SK-N-MC (cell line): ENCODE measurements at regions not wholly inside any gene's neighbourhood (a gene's known extent, or its start where the extent isn't known, plus 50 kb on each side); places are given as distances from the start of the nearest gene placed in this dataset.
"Not testable (repeated sequence)": the region's sequence is repeated elsewhere in the genome, so short reads cannot be mapped to it uniquely, and the experiment has no call there.

Experiments
- DNase-seq: peaks from one replicate; pipeline ENCODE4 v3.0.0-alpha.2; 2011; ENCODE audit warnings: low read depth, low spot score
- H3K27ac ChIP-seq: fragments of 200-600 bp; sonication (generic); 2 replicates; pipeline ENCODE4 v1.5.1; 2016; ENCODE audit warnings: mixed run types
- H3K36me3 ChIP-seq: fragments of 200-600 bp; sonication (generic); 2 replicates; pipeline ENCODE4 v1.6.1; 2017; ENCODE audit warnings: antibody characterized with exemption, low read length, mixed read lengths; ENCODE audit not compliant: insufficient read depth
- H3K4me3 ChIP-seq: fragments of 200-600 bp; sonication (generic); 2 replicates; pipeline ENCODE4 v1.5.1; 2016
- H3K9ac ChIP-seq: fragments of 200-600 bp; sonication (generic); 2 replicates; pipeline ENCODE4 v1.8.0; 2017; ENCODE audit warnings: mixed run types, mixed read lengths; ENCODE audit not compliant: insufficient read length
- H3K9me3 ChIP-seq: fragments of 200-600 bp; sonication (generic); 2 replicates; pipeline ENCODE4 v1.6.1; 2017; ENCODE audit warnings: low read depth, mild to moderate bottlenecking, antibody characterized with exemption, low read length, moderate library complexity, mixed read lengths

- not testable (repeated sequence) for H3K9ac ChIP-seq, H3K27ac ChIP-seq, H3K4me3 ChIP-seq, H3K9me3 ChIP-seq, H3K36me3 ChIP-seq, DNase-seq
Measured at GRCh38 chr1:234796438-234796792, 186.4 kb upstream of the IRF2BP2 start.

- not testable (repeated sequence) for H3K36me3 ChIP-seq, H3K4me3 ChIP-seq, DNase-seq, H3K9me3 ChIP-seq, H3K9ac ChIP-seq, H3K27ac ChIP-seq
Measured at GRCh38 chr1:234795711-234796437, 185.9 kb upstream of the IRF2BP2 start.

GRCh38 chr1:234795007-234795406, 185.0 kb upstream of the IRF2BP2 start:
- H3K27ac ChIP-seq, H3K9ac ChIP-seq, DNase-seq: not testable (repeated sequence)

GRCh38 chr1:234794452-234794851, 184.5 kb upstream of the IRF2BP2 start:
- not testable (repeated sequence) for H3K27ac ChIP-seq, H3K4me3 ChIP-seq, H3K9me3 ChIP-seq, H3K9ac ChIP-seq, DNase-seq, H3K36me3 ChIP-seq

More at GRCh38 chr1:234795007-234795406, 185.0 kb upstream of the IRF2BP2 start:
- H3K9me3 ChIP-seq, H3K4me3 ChIP-seq, H3K36me3 ChIP-seq: not testable (repeated sequence)

GRCh38 chr1:234793924-234794323, 183.9 kb upstream of the IRF2BP2 start:
- not testable (repeated sequence) for H3K4me3 ChIP-seq, H3K9ac ChIP-seq, DNase-seq, H3K27ac ChIP-seq, H3K36me3 ChIP-seq, H3K9me3 ChIP-seq

GRCh38 chr1:234792221-234792864, 182.4 kb upstream of the IRF2BP2 start:
- H3K27ac ChIP-seq, H3K4me3 ChIP-seq, H3K9me3 ChIP-seq, H3K9ac ChIP-seq, H3K36me3 ChIP-seq, DNase-seq: not testable (repeated sequence)

- not testable (repeated sequence) for H3K9me3 ChIP-seq, H3K9ac ChIP-seq, H3K27ac ChIP-seq, H3K36me3 ChIP-seq, H3K4me3 ChIP-seq, DNase-seq
Measured at GRCh38 chr1:234791615-234792014, 181.6 kb upstream of the IRF2BP2 start.

- not testable (repeated sequence) for H3K27ac ChIP-seq, H3K9ac ChIP-seq, DNase-seq, H3K36me3 ChIP-seq, H3K9me3 ChIP-seq, H3K4me3 ChIP-seq
Measured at GRCh38 chr1:234790333-234790732, 180.4 kb upstream of the IRF2BP2 start.

GRCh38 chr1:234787011-234787584, 177.1 kb upstream of the IRF2BP2 start:
- DNase-seq, H3K36me3 ChIP-seq, H3K27ac ChIP-seq, H3K4me3 ChIP-seq, H3K9me3 ChIP-seq, H3K9ac ChIP-seq: not testable (repeated sequence)

GRCh38 chr1:234785922-234786321, 175.9 kb upstream of the IRF2BP2 start:
- DNase-seq, H3K36me3 ChIP-seq, H3K9ac ChIP-seq, H3K27ac ChIP-seq, H3K9me3 ChIP-seq, H3K4me3 ChIP-seq: not testable (repeated sequence)

GRCh38 chr1:234785471-234785919, 175.5 kb upstream of the IRF2BP2 start:
- H3K27ac ChIP-seq, DNase-seq, H3K9me3 ChIP-seq, H3K9ac ChIP-seq, H3K4me3 ChIP-seq, H3K36me3 ChIP-seq: not testable (repeated sequence)

GRCh38 chr1:234784108-234784507, 174.1 kb upstream of the IRF2BP2 start:
- H3K9me3 ChIP-seq, H3K36me3 ChIP-seq, H3K9ac ChIP-seq, H3K27ac ChIP-seq, H3K4me3 ChIP-seq, DNase-seq: not testable (repeated sequence)
